ENCODE measurements at regions not wholly inside any gene's neighbourhood (a gene's known extent, or its start where the extent isn't known, plus 50 kb on each side); places are given as distances from the start of the nearest gene placed in this dataset.

DNA sequence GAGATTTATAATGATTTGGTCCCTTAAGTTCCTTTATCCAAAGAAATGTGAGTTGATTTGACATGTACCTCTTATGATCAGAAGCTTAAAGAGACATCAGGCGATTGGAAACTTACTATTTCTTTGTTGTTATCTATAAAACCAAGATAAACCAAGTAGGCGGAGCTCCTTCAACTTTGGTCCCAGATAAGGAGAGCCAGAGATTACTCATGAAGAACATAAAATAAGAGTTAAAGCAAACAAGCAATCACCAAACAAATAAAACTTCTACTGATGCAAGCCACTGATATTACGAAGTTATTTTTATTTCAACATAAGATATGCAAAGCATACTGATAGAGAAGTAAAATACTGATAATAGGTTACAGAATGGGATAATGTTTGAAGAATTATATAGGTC lies 141.5 kb upstream of the CDH18 start:
- 3% methylated on average over 3 of the region's 3 CpGs for WGBS (ENCODE audit: insufficient coverage, insufficient replicate concordance, low lambda C conversion rate, missing lambda C conversion rate)
- no peak for TF ChIP-seq POLR2AphosphoS2 (IDR thresholded peaks at IDR 0.05; ENCODE audit: low read depth, low read length)
- no peak for TF ChIP-seq CREB1 (IDR thresholded peaks at IDR 0.05; ENCODE audit: low read depth)
- no peak for TF ChIP-seq SREBF1 (IDR thresholded peaks at IDR 0.05; ENCODE audit: low read length)
- no peak for TF ChIP-seq ZNF217 (IDR thresholded peaks at IDR 0.05)
- TF ChIP-seq ATF3 (IDR thresholded peaks at IDR 0.05; ENCODE audit: borderline replicate concordance, extremely low read depth, low read depth, low read length), result no peak
- no peak for TF ChIP-seq TCF3 (IDR thresholded peaks at IDR 0.05; ENCODE audit: borderline replicate concordance, insufficient read depth, low read depth, low read length)
- TF ChIP-seq MYC (IDR thresholded peaks at IDR 0.05; ENCODE audit: insufficient read depth, insufficient read length, insufficient replicate concordance, low read length, severe bottlenecking), result no peak
- no peak for TF ChIP-seq BHLHE40 (IDR thresholded peaks at IDR 0.05; ENCODE audit: borderline replicate concordance in 1 of 2, low read depth in 2 of 2, low read length in 1 of 2)
- TF ChIP-seq, protein P1, sequence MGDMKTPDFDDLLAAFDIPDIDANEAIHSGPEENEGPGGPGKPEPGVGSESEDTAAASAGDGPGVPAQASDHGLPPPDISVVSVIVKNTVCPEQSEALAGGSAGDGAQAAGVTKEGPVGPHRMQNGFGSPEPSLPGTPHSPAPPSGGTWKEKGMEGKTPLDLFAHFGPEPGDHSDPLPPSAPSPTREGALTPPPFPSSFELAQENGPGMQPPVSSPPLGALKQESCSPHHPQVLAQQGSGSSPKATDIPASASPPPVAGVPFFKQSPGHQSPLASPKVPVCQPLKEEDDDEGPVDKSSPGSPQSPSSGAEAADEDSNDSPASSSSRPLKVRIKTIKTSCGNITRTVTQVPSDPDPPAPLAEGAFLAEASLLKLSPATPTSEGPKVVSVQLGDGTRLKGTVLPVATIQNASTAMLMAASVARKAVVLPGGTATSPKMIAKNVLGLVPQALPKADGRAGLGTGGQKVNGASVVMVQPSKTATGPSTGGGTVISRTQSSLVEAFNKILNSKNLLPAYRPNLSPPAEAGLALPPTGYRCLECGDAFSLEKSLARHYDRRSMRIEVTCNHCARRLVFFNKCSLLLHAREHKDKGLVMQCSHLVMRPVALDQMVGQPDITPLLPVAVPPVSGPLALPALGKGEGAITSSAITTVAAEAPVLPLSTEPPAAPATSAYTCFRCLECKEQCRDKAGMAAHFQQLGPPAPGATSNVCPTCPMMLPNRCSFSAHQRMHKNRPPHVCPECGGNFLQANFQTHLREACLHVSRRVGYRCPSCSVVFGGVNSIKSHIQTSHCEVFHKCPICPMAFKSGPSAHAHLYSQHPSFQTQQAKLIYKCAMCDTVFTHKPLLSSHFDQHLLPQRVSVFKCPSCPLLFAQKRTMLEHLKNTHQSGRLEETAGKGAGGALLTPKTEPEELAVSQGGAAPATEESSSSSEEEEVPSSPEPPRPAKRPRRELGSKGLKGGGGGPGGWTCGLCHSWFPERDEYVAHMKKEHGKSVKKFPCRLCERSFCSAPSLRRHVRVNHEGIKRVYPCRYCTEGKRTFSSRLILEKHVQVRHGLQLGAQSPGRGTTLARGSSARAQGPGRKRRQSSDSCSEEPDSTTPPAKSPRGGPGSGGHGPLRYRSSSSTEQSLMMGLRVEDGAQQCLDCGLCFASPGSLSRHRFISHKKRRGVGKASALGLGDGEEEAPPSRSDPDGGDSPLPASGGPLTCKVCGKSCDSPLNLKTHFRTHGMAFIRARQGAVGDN (IDR thresholded peaks at IDR 0.05), result no peak
- no TSS peak for BruUV-seq (replicated peaks)
- Histone ChIP-seq H3K4me3 (no peak overlapping the region), H3K4me2 (ENCODE audit: control insufficient read depth, insufficient read depth) (no peak overlapping the region), H3K4me1 (ENCODE audit: control insufficient read depth, insufficient read depth, low read length) (no peaks in the 10 kb centered on the region), H3K27ac (ENCODE audit: control insufficient read depth, insufficient read depth) (no peak overlapping the region), H3K9me3 (replicated peaks; ENCODE audit: control insufficient read depth, insufficient read depth, low read length) (no peaks in the 10 kb centered on the region), H2AFZ (ENCODE audit: control insufficient read depth, low read depth, low read length) (no peak overlapping the region), H3K36me3 (ENCODE audit: control insufficient read depth in 2 of 2, insufficient read depth in 2 of 2, low read length in 1 of 2) (no peaks in the 10 kb centered on the region), H3K79me2 (ENCODE audit: control insufficient read depth, insufficient read depth, low read length) (no peaks in the 10 kb centered on the region), H4K20me1 (ENCODE audit: control insufficient read depth, insufficient read depth) (no peaks in the 10 kb centered on the region), H3K9ac (ENCODE audit: control insufficient read depth, insufficient read depth, low read length) (no peak overlapping the region), H3K27me3 (replicated peaks in 1 of 2; ENCODE audit: control insufficient read depth in 2 of 2, insufficient read depth in 2 of 2, low read length in 1 of 2) (no peaks in the 10 kb centered on the region)
- SMC1A ChIA-PET (ENCODE audit: uncharacterized antibody, unreplicated experiment), result no interaction called here
- FAIRE-seq (no peak), DNase-seq (ENCODE audit: low read depth, low spot score) (no peak), ATAC-seq (no peak)
- RAD21 ChIA-PET (ENCODE audit: unreplicated experiment), result no interaction called here
- intact Hi-C loops (cut with micrococcal nuclease; ENCODE audit: unreplicated experiment) (no loop called here), in situ Hi-C loops (cut with MboI) (no loop called here)
- POLR2A ChIA-PET, result no interaction called here
- CTCF ChIA-PET, result no interaction called here

Measured in GM12878 (cell line).